GM12878 (cell line): ENCODE measurements at regions not wholly inside any gene's neighbourhood (a gene's known extent, or its start where the extent isn't known, plus 50 kb on each side); places are given as distances from the start of the nearest gene placed in this dataset.
A peak's percentile ranks its signal among the peaks of the same experiment; 100 is the strongest.

ENCODE experiments used
- ATAC-seq: fragments of 200-7000 bp; cut with Tn5 transposase; 3 replicates; pipeline ENCODE4 v1.9.1; 2020; ENCODE audit warnings: mild to moderate bottlenecking, moderate library complexity
- BruUV-seq: library from RNA; stranded (reverse); fragments of 400-500 nt; replicated peaks from 2 replicates; lab custom pipeline; 2021; lab: Mats Ljungman, UMichigan
- CTCF ChIA-PET: fragments of 300-600 bp; sonication (Branson Sonifier 250); formaldehyde crosslinking; extraction: SDS; loops from one replicate; lab custom pipeline; 2021; ENCODE audit warnings: inconsistent platforms; lab: Yijun Ruan, JAX
- POLR2A ChIA-PET: fragments of 350-600 bp; formaldehyde crosslinking; extraction: SDS; loops from one replicate; lab custom pipeline; 2021; ENCODE audit warnings: inconsistent platforms; lab: Charles Lee
- RAD21 ChIA-PET: fragments of 300-600 bp; sonication (Branson Sonifier 250); formaldehyde crosslinking; loops from one replicate; lab custom pipeline; 2023; ENCODE audit warnings: antibody characterized with exemption; ENCODE audit not compliant: unreplicated experiment; lab: Charles Lee
- SMC1A ChIA-PET: fragments of 300-600 bp; sonication (Branson Sonifier 250); formaldehyde crosslinking; loops from one replicate; lab custom pipeline; 2023; ENCODE audit not compliant: unreplicated experiment, uncharacterized antibody; lab: Charles Lee
- DNase-seq: peaks from one replicate; pipeline ENCODE4 v3.0.0-alpha.2; 2011; ENCODE audit warnings: low read depth, low spot score
- FAIRE-seq: peaks from 3 replicates; lab custom pipeline; 2011; peaks lifted over from hg19 to GRCh38; lab: Jason Lieb, UNC
- H2AFZ ChIP-seq: 2 replicates; pipeline ENCODE4 v1.6.0; 2011; ENCODE audit warnings: low read depth, low read length, control low read depth; ENCODE audit not compliant: control insufficient read depth
- H3K27ac ChIP-seq: 2 replicates; pipeline ENCODE4 v1.5.1; 2011; ENCODE audit warnings: control low read depth; ENCODE audit not compliant: control insufficient read depth, insufficient read depth
- H3K27me3 ChIP-seq, 2 experiments: replicated peaks in 1 of 2; 2 replicates each; pipeline versions ENCODE4 v1.6.0 to v1.6.1; 2011; ENCODE audit warnings: low read length in 1 of 2; ENCODE audit not compliant: control insufficient read depth in 2 of 2, insufficient read depth in 2 of 2
- H3K36me3 ChIP-seq, 2 experiments: 2 replicates each; pipeline ENCODE4 v1.5.1; 2011; ENCODE audit warnings: low read length in 1 of 2; ENCODE audit not compliant: control insufficient read depth in 2 of 2, insufficient read depth in 2 of 2
- H3K4me1 ChIP-seq: 2 replicates; pipeline ENCODE4 v1.6.1; 2011; ENCODE audit warnings: mild to moderate bottlenecking, low read length, moderate library complexity, mixed read lengths; ENCODE audit not compliant: control insufficient read depth, insufficient read depth
- H3K4me2 ChIP-seq: 2 replicates; pipeline ENCODE4 v1.6.0; 2011; ENCODE audit warnings: control low read depth; ENCODE audit not compliant: control insufficient read depth, insufficient read depth
- H3K4me3 ChIP-seq: fragments of 200-600 bp; sonication (generic); 2 replicates; pipeline ENCODE4 v1.5.1; 2016
- H3K79me2 ChIP-seq: 2 replicates; pipeline ENCODE4 v1.6.0; 2011; ENCODE audit warnings: low read length; ENCODE audit not compliant: control insufficient read depth, insufficient read depth
- H3K9ac ChIP-seq: 2 replicates; pipeline ENCODE4 v1.8.0; 2011; ENCODE audit warnings: low read length, control low read depth, mixed read lengths; ENCODE audit not compliant: control insufficient read depth, insufficient read depth
- H3K9me3 ChIP-seq: replicated peaks from 3 replicates; pipeline ENCODE4 v1.5.1; 2011; ENCODE audit warnings: mild to moderate bottlenecking, low read length; ENCODE audit not compliant: control insufficient read depth, insufficient read depth
- H4K20me1 ChIP-seq: 2 replicates; pipeline ENCODE4 v1.6.0; 2011; ENCODE audit not compliant: control insufficient read depth, insufficient read depth
- ATF2 ChIP-seq: IDR thresholded peaks from 2 replicates; pipeline ENCODE4 v1.6.1; 2012; ENCODE audit warnings: low read length, inconsistent platforms
- CEBPZ ChIP-seq: fragments of 150-350 bp; IDR thresholded peaks from 2 replicates; pipeline ENCODE4 v1.6.1; 2016; ENCODE audit warnings: low read depth, low read length
- CHD4 ChIP-seq: fragments of 200-600 bp; sonication (generic); IDR thresholded peaks from 2 replicates; pipeline ENCODE4 v1.6.1; 2016; ENCODE audit warnings: mild to moderate bottlenecking
- CREB1 ChIP-seq: IDR thresholded peaks from 2 replicates; pipeline ENCODE4 v1.6.1; 2012; ENCODE audit warnings: low read depth, mild to moderate bottlenecking, inconsistent platforms
- CREM ChIP-seq: IDR thresholded peaks from 2 replicates; pipeline ENCODE4 v1.6.1; 2014; ENCODE audit warnings: antibody characterized with exemption, low read depth
- ETV6 ChIP-seq, 2 experiments: fragments of 450-650 bp in 1 of 2; IDR thresholded peaks in 1 of 2; conservative IDR thresholded peaks in 1 of 2; 2 replicates each; pipeline ENCODE4 v1.6.1; 2014; ENCODE audit warnings: antibody characterized with exemption in 1 of 2, borderline replicate concordance in 1 of 2, low read depth in 1 of 2, mild to moderate bottlenecking in 1 of 2, moderate library complexity in 1 of 2
- FOXM1 ChIP-seq: IDR thresholded peaks from 2 replicates; pipeline ENCODE4 v1.6.1; 2012; ENCODE audit warnings: low read depth, mild to moderate bottlenecking, inconsistent platforms, low read length, moderate library complexity
- GABPA ChIP-seq: IDR thresholded peaks from 2 replicates; pipeline ENCODE4 v1.6.1; 2014; ENCODE audit warnings: antibody characterized with exemption, low read depth, mild to moderate bottlenecking, inconsistent platforms
- JUNB ChIP-seq: IDR thresholded peaks from 2 replicates; pipeline ENCODE4 v1.6.1; 2016; ENCODE audit warnings: antibody characterized with exemption, mild to moderate bottlenecking
- MEF2A ChIP-seq: IDR thresholded peaks from 2 replicates; pipeline ENCODE4 v1.6.1; 2011; ENCODE audit warnings: low read depth, mild to moderate bottlenecking, low read length, moderate library complexity; ENCODE audit not compliant: insufficient read depth
- NBN ChIP-seq: fragments of 450-650 bp; IDR thresholded peaks from 2 replicates; pipeline ENCODE4 v1.6.1; 2016
- NFIC ChIP-seq: IDR thresholded peaks from 2 replicates; pipeline ENCODE4 v1.6.1; 2012; ENCODE audit warnings: low read depth, mild to moderate bottlenecking, inconsistent platforms, low read length, moderate library complexity
- RAD51 ChIP-seq: fragments of 450-650 bp; IDR thresholded peaks from 2 replicates; pipeline ENCODE4 v1.6.1; 2016; ENCODE audit warnings: moderate library complexity, mild to moderate bottlenecking, inconsistent platforms
- RUNX3 ChIP-seq: IDR thresholded peaks from 2 replicates; pipeline ENCODE4 v1.6.1; 2012; ENCODE audit warnings: low read length, inconsistent platforms
- SPI1 ChIP-seq: IDR thresholded peaks from 2 replicates; pipeline ENCODE4 v1.6.1; 2011; ENCODE audit warnings: low read depth, mild to moderate bottlenecking, low read length, moderate library complexity, borderline replicate concordance; ENCODE audit not compliant: insufficient read depth
- SREBF1 ChIP-seq: IDR thresholded peaks from 2 replicates; pipeline ENCODE4 v1.6.1; 2012; ENCODE audit warnings: mild to moderate bottlenecking, low read length
- SRF ChIP-seq, 2 experiments: IDR thresholded peaks; 2 replicates each; pipeline ENCODE4 v1.6.1; 2011; ENCODE audit warnings: low read depth in 2 of 2, low read length in 2 of 2, mild to moderate bottlenecking in 1 of 2, moderate library complexity in 1 of 2
- WGBS: methylation state at CpG from one replicate; pipeline ENCODE4 v1.1.6; 2016; ENCODE audit warnings: low lambda C conversion rate; ENCODE audit not compliant: insufficient replicate concordance, insufficient coverage; ENCODE audit errors: missing lambda C conversion rate; 5-methylcytosine and 5-hydroxymethylcytosine counted together
- in situ Hi-C: fragments of 300-500 bp; cut with MboI; formaldehyde crosslinking; loops from 9 replicates; pipeline ENCODE4 v1.14.3; 2018; ENCODE audit warnings: mixed read lengths
- intact Hi-C: fragments of 100-400 bp; cut with micrococcal nuclease; formaldehyde crosslinking; loops from one replicate; pipeline ENCODE4 v1.14.2; 2022; ENCODE audit not compliant: unreplicated experiment
- TF ChIP-seq, protein P1 (sequence below): fragments of 450-650 bp; IDR thresholded peaks from 2 replicates; pipeline ENCODE4 v1.6.1; 2017; ENCODE audit warnings: mild to moderate bottlenecking

GRCh38 chr12:131499160-131499863 is 211.6 kb upstream of the SFSWAP start:
- H3K79me2 ChIP-seq: no peaks in the 10 kb centered on the region
- no peaks in the 10 kb centered on the region for H3K9me3 ChIP-seq
- RAD21 ChIA-PET: interaction anchor here (1.2 kb wide), 1 partner anchor 12 kb away, joined by 3 read pairs; no protein-coding TSS in a partner anchor
- BruUV-seq: no TSS peak
- intact Hi-C loops: no loop called here
- DNase-seq (no peak), FAIRE-seq (no peak), ATAC-seq (no peak)
- H3K4me1 ChIP-seq: peaks cover 10% of the 10 kb centered on the region
- no peaks in the 10 kb centered on the region for H3K27me3 ChIP-seq
- in situ Hi-C loops: no loop called here
- SMC1A ChIA-PET: interaction anchor here (0.5 kb wide), 1 partner anchor 36 kb away, joined by 3 read pairs; no protein-coding TSS in a partner anchor
- H3K36me3 ChIP-seq: no peaks in the 10 kb centered on the region
- H4K20me1 ChIP-seq: no peaks in the 10 kb centered on the region
- CTCF ChIA-PET: no interaction called here
- no peak overlapping the region for H3K9ac ChIP-seq
- H3K4me2 ChIP-seq: no peak overlapping the region
- TF ChIP-seq FOXM1 (0 out of 2 replicates have a peak, but pooled peaks have one; percentile 31), ETV6 (conservative IDR thresholded peaks at IDR 0.05 in 1 of 2, IDR thresholded peaks at IDR 0.05 in 1 of 2; ENCODE audit: borderline replicate concordance in 1 of 2, low read depth in 1 of 2) (0 out of 4 replicates have a peak, but pooled peaks of 1 of the 2 experiments have one; percentile 27), SPI1 (peak; percentile 53; the same call in 1 of the 2 replicates), CREM (peak; percentile 46; the same call in 1 of the 2 replicates), NFIC (peak; percentile 78; the same call in 1 of the 2 replicates), CHD4 (no peak), CREB1 (0 out of 2 replicates have a peak, but pooled peaks have one; percentile 21), CEBPZ (no peak), ATF2 (peak; percentile 67), MEF2A (peak; percentile 75; the same call in 1 of the 2 replicates), GABPA (0 out of 2 replicates have a peak, but pooled peaks have one; percentile 19), RUNX3 (peak; percentile 86), NBN (no peak), SRF (IDR thresholded peaks at IDR 0.05; ENCODE audit: low read depth in 2 of 2, low read length in 2 of 2) (peak in 1 of 2 experiments; percentile 64; a peak in 1 of 4 replicates), RAD51 (no peak), JUNB (peak; percentile 74; the same call in 1 of the 2 replicates), SREBF1 (no peak)
- TF ChIP-seq, protein P1, sequence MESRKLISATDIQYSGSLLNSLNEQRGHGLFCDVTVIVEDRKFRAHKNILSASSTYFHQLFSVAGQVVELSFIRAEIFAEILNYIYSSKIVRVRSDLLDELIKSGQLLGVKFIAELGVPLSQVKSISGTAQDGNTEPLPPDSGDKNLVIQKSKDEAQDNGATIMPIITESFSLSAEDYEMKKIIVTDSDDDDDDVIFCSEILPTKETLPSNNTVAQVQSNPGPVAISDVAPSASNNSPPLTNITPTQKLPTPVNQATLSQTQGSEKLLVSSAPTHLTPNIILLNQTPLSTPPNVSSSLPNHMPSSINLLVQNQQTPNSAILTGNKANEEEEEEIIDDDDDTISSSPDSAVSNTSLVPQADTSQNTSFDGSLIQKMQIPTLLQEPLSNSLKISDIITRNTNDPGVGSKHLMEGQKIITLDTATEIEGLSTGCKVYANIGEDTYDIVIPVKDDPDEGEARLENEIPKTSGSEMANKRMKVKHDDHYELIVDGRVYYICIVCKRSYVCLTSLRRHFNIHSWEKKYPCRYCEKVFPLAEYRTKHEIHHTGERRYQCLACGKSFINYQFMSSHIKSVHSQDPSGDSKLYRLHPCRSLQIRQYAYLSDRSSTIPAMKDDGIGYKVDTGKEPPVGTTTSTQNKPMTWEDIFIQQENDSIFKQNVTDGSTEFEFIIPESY: no peak
- H2AFZ ChIP-seq: no peak overlapping the region
- no peak overlapping the region for H3K4me3 ChIP-seq
- H3K27ac ChIP-seq: no peak overlapping the region
- 33% methylated on average over 1 of the region's 1 CpG for WGBS
- POLR2A ChIA-PET: no interaction called here
